B cell (primary cell): ENCODE measurements at regions not wholly inside any gene's neighbourhood (a gene's known extent, or its start where the extent isn't known, plus 50 kb on each side); places are given as distances from the start of the nearest gene placed in this dataset.

Source experiments
- ATAC-seq: fragments of 200-7000 bp; cut with Tn5 transposase; one replicate; pipeline ENCODE4 v1.10.0; 2021; ENCODE audit warnings: low read depth, mild to moderate bottlenecking, moderate number of reproducible peaks, moderate library complexity
- CTCF ChIA-PET: fragments of 350-600 bp; sonication (Branson Sonifier 250); formaldehyde crosslinking; loops from one replicate; lab custom pipeline; 2021; ENCODE audit warnings: antibody characterized with exemption, inconsistent platforms; lab: Charles Lee
- POLR2A ChIA-PET: fragments of 350-600 bp; sonication (Branson Sonifier 250); formaldehyde crosslinking; loops from one replicate; lab custom pipeline; 2021; ENCODE audit warnings: antibody characterized with exemption; lab: Charles Lee
- DNase-seq: peaks from one replicate; pipeline ENCODE4 v3.0.0; 2013
- H2AFZ ChIP-seq: 2 replicates; pipeline ENCODE4 v1.6.1; 2012; ENCODE audit warnings: mild to moderate bottlenecking, low read depth, low read length; ENCODE audit not compliant: insufficient read depth, poor library complexity, severe bottlenecking
- H3K27ac ChIP-seq, 2 donors: 1 replicate in 1 of 2; 2 replicates in 1 of 2; pipeline ENCODE4 v1.5.1; 2012 to 2013; ENCODE audit warnings: low read length in 2 of 2, mild to moderate bottlenecking in 2 of 2, moderate library complexity in 1 of 2
- H3K27me3 ChIP-seq, 4 experiments: fragments of 200-600 bp in 1 of 4; sonication (generic) in 1 of 4; replicated peaks in 1 of 4; 1 replicate in 2 of 4; 2 replicates in 2 of 4; pipeline versions ENCODE4 v1.6.1 to v1.7.0; 2013 to 2016; ENCODE audit warnings: low read length in 3 of 4, mild to moderate bottlenecking in 2 of 4, mixed read lengths in 1 of 4, moderate library complexity in 1 of 4; ENCODE audit not compliant: insufficient read depth in 4 of 4, control insufficient read depth in 3 of 4; ENCODE audit errors: control extremely low read depth in 1 of 4
- H3K36me3 ChIP-seq, 2 experiments: replicated peaks in 1 of 2; 1 replicate in 1 of 2; 2 replicates in 1 of 2; pipeline versions ENCODE4 v1.6.1 to v1.7.1; 2013; ENCODE audit warnings: low read length in 1 of 2; ENCODE audit not compliant: insufficient read depth in 2 of 2, control insufficient read depth in 1 of 2; ENCODE audit errors: control extremely low read depth in 1 of 2, extremely low read depth in 1 of 2
- H3K4me1 ChIP-seq, 2 donors: fragments of 200-600 bp in 1 of 2; sonication (generic) in 1 of 2; 1 replicate in 1 of 2; 2 replicates in 1 of 2; pipeline versions ENCODE4 v1.5.1 to v1.6.1; 2013 to 2017; ENCODE audit warnings: low read length in 2 of 2; ENCODE audit not compliant: control insufficient read depth in 2 of 2, insufficient read depth in 2 of 2
- H3K4me2 ChIP-seq: replicated peaks from 2 replicates; pipeline ENCODE3; 2012; ENCODE audit warnings: mild to moderate bottlenecking, low read depth, low read length; ENCODE audit not compliant: poor library complexity, severe bottlenecking
- H3K4me3 ChIP-seq, 5 experiments: fragments of 200-600 bp in 1 of 5; sonication (generic) in 1 of 5; 1 replicate in 3 of 5; 2 replicates in 2 of 5; pipeline versions ENCODE4 v1.5.1 to v1.7.0; 2011 to 2016; ENCODE audit warnings: low read length in 4 of 5, mild to moderate bottlenecking in 4 of 5, low read depth in 2 of 5, control low read depth in 1 of 5, moderate library complexity in 1 of 5; ENCODE audit not compliant: insufficient read depth in 1 of 5; ENCODE audit errors: control extremely low read depth in 1 of 5, extremely low read depth in 1 of 5
- H3K79me2 ChIP-seq: fragments of 200-600 bp; sonication (generic); one replicate; pipeline ENCODE4 v1.6.0; 2016; ENCODE audit warnings: low read length; ENCODE audit not compliant: control insufficient read depth, insufficient read depth
- H3K9ac ChIP-seq: fragments of 200-600 bp; sonication (generic); 2 replicates; pipeline ENCODE4 v1.6.1; 2017; ENCODE audit warnings: mild to moderate bottlenecking, low read length, moderate library complexity
- H3K9me3 ChIP-seq, 3 donors: one replicate each; pipeline versions ENCODE4 v1.6.1 to v1.7.1; 2013; ENCODE audit warnings: low read length in 2 of 3; ENCODE audit not compliant: control insufficient read depth in 2 of 3, insufficient read depth in 1 of 3; ENCODE audit errors: control extremely low read depth in 1 of 3
- H4K20me1 ChIP-seq: 2 replicates; pipeline ENCODE4 v1.6.0; 2012; ENCODE audit warnings: mild to moderate bottlenecking, low read length; ENCODE audit not compliant: insufficient read depth, control insufficient read depth, poor library complexity, severe bottlenecking
- H3K27ac Mint-ChIP-seq: one replicate; pipeline ENCODE4 v1.8.0; 2021; ENCODE audit warnings: mixed read lengths
- H3K27me3 Mint-ChIP-seq: one replicate; pipeline ENCODE4 v1.8.0; 2021; ENCODE audit warnings: mixed read lengths
- H3K4me1 Mint-ChIP-seq: one replicate; pipeline ENCODE4 v1.8.0; 2021; ENCODE audit warnings: mixed read lengths
- H3K4me3 Mint-ChIP-seq: one replicate; pipeline ENCODE4 v1.8.0; 2021; ENCODE audit warnings: mixed read lengths
- H3K9me3 Mint-ChIP-seq: one replicate; pipeline ENCODE4 v1.8.0; 2022; ENCODE audit warnings: mixed read lengths; ENCODE audit not compliant: insufficient read depth
- CTCF ChIP-seq: fragments of 200-600 bp; IDR thresholded peaks from one replicate; pipeline ENCODE4 v1.8.0; 2022; ENCODE audit warnings: antibody characterized with exemption, mild to moderate bottlenecking
- EZH2 ChIP-seq: IDR thresholded peaks from 2 replicates; pipeline ENCODE4 v1.6.1; 2012; ENCODE audit warnings: borderline replicate concordance, low read depth, mild to moderate bottlenecking, moderate library complexity, low read length; ENCODE audit not compliant: insufficient read depth, poor library complexity, severe bottlenecking
- WGBS: methylation state at CpG from one replicate; pipeline ENCODE4 v1.1.5; 2013; ENCODE audit warnings: missing lambda C conversion rate; ENCODE audit not compliant: insufficient coverage; 5-methylcytosine and 5-hydroxymethylcytosine counted together
- intact Hi-C: fragments of 100-400 bp; cut with micrococcal nuclease; formaldehyde crosslinking; loops from one replicate; pipeline ENCODE4 v1.10.0; 2022

- Histone ChIP-seq H3K9me3 (no peaks in the 10 kb centered on the region), H3K36me3 (no peaks in the 10 kb centered on the region), H3K27me3 (peaks cover 0 to 5% (median 0%) of the 10 kb centered on the region in 4 experiments), H3K4me3 (no peak overlapping the region), H3K9ac (no peak overlapping the region), H4K20me1 (no peaks in the 10 kb centered on the region), H3K4me2 (no peak overlapping the region), H3K4me1 (no peaks in the 10 kb centered on the region), H2AFZ (no peak overlapping the region), H3K79me2 (no peaks in the 10 kb centered on the region), H3K27ac (no peak overlapping the region)
- Mint-ChIP-seq H3K4me3 (no peak overlapping the region), H3K4me1 (no peaks in the 10 kb centered on the region), H3K9me3 (no peaks in the 10 kb centered on the region), H3K27me3 (peaks cover 16% of the 10 kb centered on the region), H3K27ac (no peak overlapping the region)
- no peak for ATAC-seq
- ChIA-PET POLR2A (no interaction called here), CTCF (no interaction called here)
- no peak for DNase-seq
- TF ChIP-seq EZH2, result no peak
- no peak for TF ChIP-seq CTCF
- 73% methylated on average over 10 of the region's 10 CpGs for WGBS
- intact Hi-C loops, result no loop called here
Measured at GRCh38 chr17:79532107-79532790, 78.6 kb downstream of the RBFOX3 start.

DNA sequence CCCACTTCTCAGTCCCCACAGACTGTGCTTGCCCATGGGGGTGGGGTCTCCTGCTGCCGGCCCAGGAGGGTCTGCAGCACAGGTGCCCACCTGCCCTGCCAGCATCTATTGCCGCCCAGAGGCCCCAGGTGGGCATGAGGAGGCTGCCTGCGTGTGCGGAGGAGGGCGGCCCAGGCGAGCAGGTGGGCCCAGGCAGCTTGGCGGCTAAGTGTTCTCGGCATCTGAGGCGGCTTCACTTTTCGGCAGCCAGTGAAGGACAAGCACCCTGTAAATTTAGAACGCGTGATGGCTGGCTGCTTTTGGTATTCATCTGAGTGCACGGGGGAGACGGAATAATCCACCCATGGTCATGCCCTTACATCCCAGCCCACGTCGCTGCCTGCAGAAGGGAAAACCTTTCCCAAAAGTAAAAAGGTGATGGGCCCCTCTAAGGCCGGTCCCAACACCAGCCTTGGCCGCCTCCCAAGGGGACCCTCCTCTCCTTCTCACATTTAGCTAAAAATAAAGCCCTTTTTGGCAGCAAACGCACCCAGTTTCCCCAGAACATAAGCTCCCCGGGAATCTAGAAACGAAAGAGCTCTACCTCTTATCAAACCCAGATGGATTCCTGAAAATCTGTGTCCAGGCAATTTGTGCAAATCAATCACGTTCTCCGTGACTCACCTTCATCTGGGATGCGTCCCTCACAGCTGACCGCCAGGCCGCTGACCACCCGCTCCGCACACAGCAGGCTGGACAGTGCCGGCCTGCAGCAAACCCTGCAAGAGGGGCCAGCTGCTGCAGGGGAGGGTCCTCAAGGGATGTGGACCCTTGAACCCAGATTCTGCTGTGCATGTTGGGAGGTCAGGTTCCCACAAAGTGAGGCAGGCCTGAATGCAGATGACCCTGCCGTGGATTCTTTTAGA lies 79.4 kb downstream of the RBFOX3 start:
- ATAC-seq, result no peak
- Histone ChIP-seq H3K4me1 (no peaks in the 10 kb centered on the region), H3K4me2 (no peak overlapping the region), H3K9ac (no peak overlapping the region), H4K20me1 (no peaks in the 10 kb centered on the region), H2AFZ (no peak overlapping the region), H3K36me3 (no peaks in the 10 kb centered on the region), H3K27ac (no peak overlapping the region), H3K9me3 (no peaks in the 10 kb centered on the region), H3K27me3 (peaks cover 0 to 5% (median 0%) of the 10 kb centered on the region in 4 experiments), H3K4me3 (no peak overlapping the region), H3K79me2 (no peaks in the 10 kb centered on the region)
- no peaks in the 10 kb centered on the region for H3K4me1 Mint-ChIP-seq
- TF ChIP-seq EZH2 (no peak), CTCF (no peak)
- DNase-seq, result no peak
- ChIA-PET CTCF (no interaction called here), POLR2A (no interaction called here)
- no peaks in the 10 kb centered on the region for H3K9me3 Mint-ChIP-seq
- no peak overlapping the region for H3K4me3 Mint-ChIP-seq
- WGBS, result 92% methylated on average over 30 of the region's 30 CpGs
- intact Hi-C loops, result no loop called here
- H3K27ac Mint-ChIP-seq, result no peak overlapping the region
- H3K27me3 Mint-ChIP-seq, result peaks cover 17% of the 10 kb centered on the region
